Pons (tissue), 1 donor: ENCODE measurements at regions not wholly inside any gene's neighbourhood (a gene's known extent, or its start where the extent isn't known, plus 50 kb on each side); places are given as distances from the start of the nearest gene placed in this dataset.
"Not testable (repeated sequence)": the region's sequence is repeated elsewhere in the genome, so short reads cannot be mapped to it uniquely, and the experiment has no call there.

Source experiments
- DNase-seq: peaks from one replicate; pipeline ENCODE4 v3.0.0-alpha.2; 2016; ENCODE audit warnings: low spot score

GRCh38 chr3:62926494-62926893 lies 51.3 kb upstream of the CADPS start:
- no peak for DNase-seq

DNA sequence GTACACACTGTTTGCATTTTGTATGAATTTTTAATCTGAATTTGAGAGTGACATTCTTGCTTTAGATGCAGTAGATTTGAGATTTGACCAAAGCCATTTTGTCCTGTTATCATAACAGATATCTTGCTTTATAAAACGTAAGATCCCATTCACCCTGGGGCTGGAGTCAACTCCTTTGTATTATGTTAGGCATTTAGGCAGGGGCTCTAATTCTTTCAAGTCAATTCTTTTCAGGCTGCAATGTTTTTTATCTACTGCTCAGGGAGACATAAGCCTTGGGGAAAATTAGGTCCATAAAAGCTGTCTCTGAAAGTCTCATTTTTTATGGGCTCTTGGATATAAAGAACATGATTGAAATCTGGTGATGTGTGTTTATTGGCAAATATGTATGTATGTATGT lies 53.0 kb upstream of the CADPS start:
- no peak for DNase-seq

DNA sequence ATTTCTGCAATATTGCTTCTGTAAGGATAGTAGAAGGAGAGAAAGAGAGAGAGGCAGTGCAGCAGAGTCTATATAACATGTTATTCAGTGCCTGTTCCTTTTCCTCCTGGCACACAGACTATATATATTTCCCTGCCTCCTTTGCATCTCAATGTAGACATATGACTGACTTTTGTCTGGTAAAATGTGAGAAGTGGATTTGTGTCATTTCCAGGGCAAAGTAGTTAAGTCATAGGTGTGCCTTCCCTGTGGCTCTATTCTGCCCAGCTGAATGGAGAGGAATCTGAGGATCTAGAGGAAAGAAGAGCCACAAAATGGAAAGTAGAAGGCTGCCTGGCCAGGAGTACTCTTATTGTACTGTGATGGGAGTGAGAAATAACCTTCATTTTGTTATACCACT lies 54.6 kb upstream of the CADPS start:
- no peak for DNase-seq

DNA sequence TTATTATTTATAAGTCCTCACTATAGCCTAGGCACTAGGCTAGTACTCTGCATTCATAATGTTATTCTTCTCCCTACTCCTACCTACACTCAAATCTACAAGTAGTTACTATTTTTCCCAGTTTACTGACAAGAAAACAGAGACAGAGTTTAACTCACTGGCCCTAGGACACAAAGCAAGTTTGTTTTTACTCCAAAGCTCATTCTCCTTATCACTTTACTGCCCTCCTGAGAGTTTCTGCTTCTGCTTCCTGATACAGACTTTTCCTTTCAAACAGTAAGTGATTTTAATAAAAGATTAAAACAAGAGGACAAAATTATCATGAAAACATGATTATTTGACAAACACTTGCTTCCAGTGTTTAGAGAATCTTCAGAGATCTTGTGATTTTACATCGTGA lies 60.6 kb upstream of the CADPS start:
- no peak for DNase-seq

DNA sequence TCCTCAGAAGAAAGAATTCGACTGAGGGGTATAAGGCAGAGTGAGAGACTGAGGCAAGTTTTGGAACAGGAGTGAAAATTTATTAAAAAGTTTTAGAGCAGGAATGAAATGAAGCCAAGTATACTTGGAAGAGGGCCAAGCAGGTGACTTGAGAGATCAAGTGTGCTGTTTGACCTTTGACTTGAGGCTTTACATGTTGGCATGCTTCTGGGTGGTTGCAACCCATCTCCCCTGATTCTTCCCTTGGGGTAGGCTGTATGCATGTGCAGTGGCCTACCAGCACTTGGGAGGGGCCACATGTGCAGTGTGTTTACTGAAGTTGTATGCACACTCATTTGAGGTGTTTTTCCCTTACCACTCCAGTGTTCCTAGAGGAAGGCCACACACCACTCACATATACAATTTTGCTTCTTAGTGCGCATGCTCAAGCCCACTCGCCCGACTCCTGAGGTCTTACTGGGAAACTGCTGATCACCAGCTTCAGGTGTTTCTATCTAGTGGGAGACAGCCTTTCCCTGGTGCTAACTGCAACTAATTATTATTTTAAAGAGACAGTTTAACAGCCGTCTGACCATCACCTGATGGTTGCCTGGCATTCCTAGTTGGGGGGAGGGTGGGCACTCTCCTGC lies 61.5 kb upstream of the CADPS start:
- no peak for DNase-seq

DNA sequence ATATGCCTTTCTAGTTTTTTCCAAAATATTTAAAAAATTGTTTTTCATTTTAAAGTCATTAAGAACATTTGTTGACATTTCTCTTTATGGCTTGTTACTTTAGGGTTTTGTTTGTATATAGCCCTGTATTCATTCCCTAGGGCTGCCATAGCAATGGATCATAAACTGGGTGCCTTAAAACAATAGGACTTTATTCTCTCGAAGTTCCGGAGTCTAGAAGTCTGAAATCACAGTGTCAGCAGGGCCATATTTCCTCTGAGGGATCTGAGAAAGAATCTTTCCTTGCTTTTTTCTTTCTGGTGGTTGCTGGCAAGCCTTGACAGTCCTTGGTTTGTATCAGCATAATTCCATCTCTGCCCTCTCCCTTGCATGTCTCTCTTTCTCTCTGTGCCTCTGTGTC lies 63.4 kb upstream of the CADPS start:
- no peak for DNase-seq

DNA sequence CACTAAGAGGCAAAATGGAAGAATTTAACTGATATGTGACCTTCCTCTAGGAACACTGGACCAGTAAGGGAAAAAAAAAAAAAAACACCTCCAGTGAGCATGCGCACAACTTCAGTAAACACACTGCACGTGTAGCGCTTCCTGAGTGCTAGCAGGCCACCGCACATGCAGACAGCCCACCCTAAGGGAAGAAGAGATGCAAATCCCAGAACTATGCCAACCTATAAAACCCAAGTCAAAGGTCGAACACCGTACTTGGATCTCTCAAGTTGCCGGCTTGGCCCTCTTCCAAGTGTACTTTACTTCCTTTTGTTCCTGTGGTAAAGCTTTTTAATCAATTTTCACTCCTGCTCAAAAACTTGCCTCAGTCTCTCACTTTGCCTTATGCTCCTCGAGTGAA lies 64.5 kb upstream of the CADPS start:
- no peak for DNase-seq

- no peak for DNase-seq
Observed at GRCh38 chr3:62940771-62941563, 65.8 kb upstream of the CADPS start.

GRCh38 chr3:62942227-62942626 lies 67.0 kb upstream of the CADPS start:
- no peak for DNase-seq

DNA sequence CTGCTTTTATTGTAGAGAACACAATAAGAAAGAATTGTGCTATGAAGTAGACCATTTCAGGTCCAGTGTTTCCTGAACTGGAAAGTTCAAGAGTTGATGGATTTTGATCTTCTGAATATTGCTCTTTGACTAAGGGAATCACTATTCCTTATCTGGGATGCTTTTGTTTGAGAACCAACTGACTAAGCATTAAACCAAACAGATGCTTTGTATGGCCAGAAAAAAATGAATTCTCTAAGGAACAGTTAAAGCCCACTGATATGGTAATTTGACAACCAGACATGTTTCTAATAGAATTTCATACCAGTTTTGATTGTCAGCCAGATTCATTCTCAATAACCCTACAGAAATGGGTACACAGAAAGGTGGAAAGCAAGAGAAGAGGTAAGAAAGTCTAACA lies 67.5 kb upstream of the CADPS start:
- no peak for DNase-seq

DNA sequence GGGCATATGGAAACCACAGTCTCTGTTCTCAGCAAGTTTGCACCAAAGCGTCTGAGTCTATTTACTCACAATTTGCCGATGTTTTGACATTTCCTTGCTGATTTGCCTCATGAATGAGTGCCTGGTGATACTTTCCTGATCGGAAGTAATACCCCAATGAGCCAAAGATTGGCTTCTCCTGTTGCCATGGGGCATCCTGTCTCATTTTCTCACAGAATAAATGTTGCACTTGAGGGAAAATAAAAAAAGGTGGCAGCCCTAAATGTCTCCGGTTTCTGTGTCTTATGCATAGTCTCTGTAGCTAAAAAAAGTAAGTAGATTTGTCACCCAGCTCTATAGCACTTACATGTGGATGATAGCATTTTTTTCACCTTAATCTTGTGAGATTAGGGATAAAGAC lies 73.7 kb upstream of the CADPS start:
- no peak for DNase-seq

- DNase-seq: no peak
Observed at GRCh38 chr3:62950210-62950609, 75.0 kb upstream of the CADPS start.

DNA sequence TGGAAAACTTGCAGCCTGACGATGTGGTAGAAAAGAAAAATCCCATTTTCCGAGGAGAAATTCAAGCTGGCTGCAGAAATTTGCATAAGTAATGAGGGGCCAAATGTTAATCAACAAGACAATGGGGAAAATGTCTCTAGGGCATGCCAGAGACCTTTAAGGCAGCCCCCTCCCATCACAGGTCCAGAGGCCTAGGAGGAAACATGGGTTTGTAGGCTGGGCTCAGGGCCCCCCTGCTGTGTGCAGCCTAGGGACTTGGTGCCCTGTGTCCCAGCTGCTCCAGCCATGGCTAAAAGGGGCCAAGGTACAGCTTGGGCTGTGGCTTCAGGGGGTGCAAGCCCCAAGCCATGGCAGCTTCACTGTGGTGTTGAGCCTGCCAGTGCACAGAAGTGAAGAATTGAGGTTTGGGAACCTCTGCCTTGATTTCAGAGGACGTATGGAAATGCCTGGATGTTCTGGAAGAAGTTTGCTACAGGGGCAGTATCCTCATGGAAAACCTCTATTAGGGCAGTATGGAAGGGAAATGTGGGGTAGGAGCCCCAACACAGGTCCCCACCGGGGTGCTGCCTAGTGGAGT lies 75.9 kb upstream of the CADPS start:
- DNase-seq: no peak

GRCh38 chr3:62951880-62952279 lies 76.7 kb upstream of the CADPS start:
- not testable (repeated sequence) for DNase-seq

- DNase-seq: peak; percentile 20
Observed at GRCh38 chr3:62954580-62954979, 79.4 kb upstream of the CADPS start.

DNA sequence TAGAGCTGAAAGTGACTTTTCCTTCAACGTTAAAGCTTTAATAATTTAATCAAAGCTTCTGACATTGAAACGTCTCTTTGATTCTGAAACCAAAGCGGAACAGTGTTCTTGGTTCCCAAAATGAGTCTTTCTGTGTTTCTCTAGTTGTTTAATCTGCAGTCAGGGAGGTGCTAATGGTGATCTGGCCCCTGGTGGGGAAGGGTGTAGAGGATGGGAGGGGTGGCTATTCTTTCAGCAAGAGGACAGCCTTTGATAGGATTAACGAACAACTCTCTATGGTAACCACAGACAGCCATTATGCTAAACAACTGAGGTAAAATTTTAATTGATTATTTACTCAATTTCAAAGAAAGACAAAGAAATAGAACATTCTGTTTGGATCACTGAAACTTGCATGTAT lies 79.9 kb upstream of the CADPS start:
- DNase-seq: no peak

DNA sequence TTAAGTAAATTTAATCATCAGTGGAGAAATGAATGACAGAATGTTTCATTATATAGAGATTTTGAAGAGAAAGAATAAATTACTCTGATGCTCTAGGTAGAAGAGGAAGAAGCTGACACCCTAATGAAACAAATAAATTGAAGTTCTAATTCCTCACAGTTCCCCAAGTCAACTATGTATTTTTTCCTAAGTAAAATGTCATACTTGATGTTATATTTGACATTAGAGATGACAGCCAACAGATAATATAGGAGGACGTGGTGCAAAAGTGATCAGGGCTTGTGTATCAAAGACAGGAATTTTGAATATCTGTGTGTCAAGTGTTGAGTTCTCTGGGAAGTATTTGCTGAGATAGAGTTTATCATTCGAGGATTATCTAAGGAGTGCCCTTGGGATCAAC lies 81.2 kb upstream of the CADPS start:
- no peak for DNase-seq

DNA sequence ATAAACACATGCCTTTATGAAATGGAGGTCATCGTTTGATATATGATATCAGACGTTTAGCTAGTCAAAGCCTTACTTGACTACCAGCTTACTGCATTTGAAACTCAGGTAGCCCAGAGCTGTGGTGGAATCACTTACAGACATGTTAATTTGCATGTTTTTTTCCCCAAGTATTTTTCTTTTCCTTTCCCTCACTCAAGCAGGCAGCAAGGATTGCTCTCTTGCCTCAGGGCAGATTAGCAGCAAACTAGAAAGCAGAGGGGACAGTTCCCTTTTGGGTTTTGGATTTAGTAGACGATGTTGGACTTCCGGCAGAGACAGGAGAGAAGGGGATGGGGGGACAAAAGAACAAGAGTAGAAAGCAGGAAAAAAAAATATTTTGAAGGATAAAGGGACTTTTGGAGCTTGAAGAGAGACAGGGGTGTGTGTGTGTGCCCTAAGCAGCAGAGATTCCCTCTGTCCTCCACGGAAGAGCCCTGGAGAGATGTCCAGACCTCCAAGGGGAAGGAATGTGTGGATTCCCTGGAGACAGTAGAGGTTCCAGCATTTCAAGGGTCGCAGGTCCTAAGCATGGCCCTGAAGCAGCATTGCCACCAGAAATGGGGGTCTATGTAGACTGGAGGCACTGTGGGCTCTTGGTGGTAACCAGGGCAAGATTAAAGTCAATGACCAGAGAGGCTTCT lies 86.8 kb upstream of the CADPS start:
- DNase-seq: no peak

DNA sequence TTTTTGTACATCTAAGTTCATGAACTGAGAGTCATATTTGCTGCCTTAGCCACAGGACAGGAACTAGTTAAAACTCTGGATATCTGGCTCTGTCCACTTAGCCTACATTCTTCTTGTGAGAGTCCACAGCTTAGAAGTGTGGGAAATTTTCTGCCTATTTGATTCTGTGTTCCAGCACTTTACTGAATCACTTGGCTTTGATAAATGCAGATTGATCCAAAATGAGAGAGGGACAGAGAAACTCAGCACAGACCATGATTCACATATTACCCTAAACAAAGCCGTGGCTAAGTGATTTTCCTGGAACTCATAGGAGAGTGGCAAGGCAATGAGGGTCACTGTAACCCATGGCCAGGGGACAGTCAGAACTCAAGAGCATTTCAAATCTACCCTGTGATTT lies 87.5 kb upstream of the CADPS start:
- DNase-seq: no peak

DNA sequence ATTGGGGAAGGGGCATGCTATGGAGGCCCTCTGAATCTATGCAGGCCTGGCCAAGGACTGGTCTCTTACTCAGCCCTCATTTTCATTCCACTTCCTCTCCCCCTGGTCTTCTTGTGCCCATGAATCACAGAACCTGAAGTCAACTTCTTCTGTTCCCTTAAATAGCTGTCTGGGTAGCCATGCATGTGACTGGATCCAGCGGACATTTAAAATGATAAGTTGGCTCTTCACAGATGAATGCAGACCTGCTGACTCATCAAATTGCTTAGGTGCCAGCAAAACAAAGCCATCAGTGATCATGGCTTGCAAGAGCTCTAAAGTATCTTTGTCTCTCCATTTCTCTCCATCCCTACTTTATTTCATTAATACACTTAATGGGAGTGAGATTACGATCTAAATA lies 90.1 kb upstream of the CADPS start:
- no peak for DNase-seq

DNA sequence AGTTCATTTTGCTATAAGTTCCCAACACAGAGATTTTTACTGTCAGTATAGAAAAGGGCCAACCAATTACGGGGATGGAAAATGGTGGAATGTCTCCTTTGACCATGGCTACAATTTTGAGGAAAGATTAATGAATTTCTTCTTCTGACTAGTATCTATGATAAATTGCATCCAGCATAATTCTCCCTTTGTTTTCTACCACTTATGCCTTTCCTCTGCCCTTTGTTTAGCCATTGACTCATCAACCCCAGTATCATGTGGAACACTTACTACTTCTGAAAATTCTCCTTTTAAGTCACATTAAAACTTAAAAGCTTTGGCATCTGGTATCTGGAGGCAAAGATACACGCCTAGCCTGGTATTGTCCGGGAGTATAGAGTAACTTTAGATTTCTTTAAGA lies 92.9 kb upstream of the CADPS start:
- no peak for DNase-seq

DNA sequence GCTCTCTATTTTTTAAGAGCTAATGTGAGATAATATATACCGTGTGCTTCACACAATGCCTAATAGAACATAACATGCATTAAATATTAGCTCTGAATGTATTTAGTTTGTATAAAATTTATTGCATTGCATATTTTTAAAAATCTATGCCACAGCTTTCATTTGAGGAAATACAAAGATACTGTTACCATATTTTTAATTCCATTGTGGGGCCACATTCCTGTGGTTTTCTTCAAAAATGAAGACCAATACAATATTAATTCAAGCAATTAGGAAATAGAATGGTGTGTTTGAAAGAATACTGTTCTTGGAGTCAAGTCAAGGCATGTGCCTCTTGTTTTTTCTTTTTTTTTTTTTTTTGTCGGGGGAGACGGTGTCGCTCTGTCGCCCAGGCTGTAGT lies 95.4 kb upstream of the CADPS start:
- no peak for DNase-seq

DNA sequence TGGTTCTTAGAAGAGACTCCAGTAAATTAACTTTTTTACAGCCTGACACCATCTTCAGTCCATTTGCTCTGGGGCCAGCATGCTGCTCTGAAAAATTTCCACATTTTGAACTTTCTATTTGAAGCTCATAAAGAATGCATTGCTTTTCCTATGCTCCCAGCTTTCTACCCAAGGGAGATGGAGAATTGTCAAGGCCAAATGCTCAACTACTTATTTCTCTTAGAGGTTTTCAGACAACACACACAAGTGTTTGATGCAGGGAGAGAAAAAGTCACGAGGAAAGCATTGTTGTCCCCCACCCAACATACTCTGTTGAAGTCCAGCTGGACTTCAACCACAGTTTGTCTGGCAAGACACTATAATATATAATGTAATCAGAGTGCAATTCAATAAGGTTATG lies 100.3 kb upstream of the CADPS start:
- DNase-seq: no peak
